Body of pancreas (tissue), 4 donors: ENCODE measurements at regions not wholly inside any gene's neighbourhood (a gene's known extent, or its start where the extent isn't known, plus 50 kb on each side); places are given as distances from the start of the nearest gene placed in this dataset.

Experiments
- CTCF ChIP-seq, 7 experiments: fragments of 450-650 bp in 4 of 7; fragments of 200-600 bp in 3 of 7; sonication (generic) in 3 of 7; IDR thresholded peaks; one replicate each; pipeline ENCODE4 v1.5.1; 2016 to 2019; ENCODE audit warnings: antibody characterized with exemption in 7 of 7
- POLR2A ChIP-seq, 3 donors: fragments of 450-650 bp; IDR thresholded peaks; one replicate each; pipeline ENCODE4 v1.6.1; 2016; ENCODE audit warnings: antibody characterized with exemption in 3 of 3, mild to moderate bottlenecking in 2 of 3

GRCh38 chr13:106650690-106651205 lies 82.8 kb upstream of the ARGLU1 start:
- TF ChIP-seq CTCF (IDR thresholded peaks at IDR 0.05) (no peak), POLR2A (IDR thresholded peaks at IDR 0.05) (no peak)
